Erythroblast (primary cell): ENCODE measurements at regions not wholly inside any gene's neighbourhood (a gene's known extent, or its start where the extent isn't known, plus 50 kb on each side); places are given as distances from the start of the nearest gene placed in this dataset.
A peak's percentile ranks its signal among the peaks of the same experiment; 100 is the strongest.

Source experiments
- DNase-seq, 2 experiments: peaks; one replicate each; lab custom pipeline; 2025; lab: John Stamatoyannopoulos, UW
- GATA1 ChIP-seq: IDR thresholded peaks from 2 replicates; pipeline ENCODE4 v1.6.1; 2011; ENCODE audit warnings: low read depth, mild to moderate bottlenecking, control low read depth, low read length, moderate library complexity
- POLR2A ChIP-seq: IDR thresholded peaks from 2 replicates; pipeline ENCODE4 v1.6.1; 2011; ENCODE audit warnings: mild to moderate bottlenecking, low read length

DNA sequence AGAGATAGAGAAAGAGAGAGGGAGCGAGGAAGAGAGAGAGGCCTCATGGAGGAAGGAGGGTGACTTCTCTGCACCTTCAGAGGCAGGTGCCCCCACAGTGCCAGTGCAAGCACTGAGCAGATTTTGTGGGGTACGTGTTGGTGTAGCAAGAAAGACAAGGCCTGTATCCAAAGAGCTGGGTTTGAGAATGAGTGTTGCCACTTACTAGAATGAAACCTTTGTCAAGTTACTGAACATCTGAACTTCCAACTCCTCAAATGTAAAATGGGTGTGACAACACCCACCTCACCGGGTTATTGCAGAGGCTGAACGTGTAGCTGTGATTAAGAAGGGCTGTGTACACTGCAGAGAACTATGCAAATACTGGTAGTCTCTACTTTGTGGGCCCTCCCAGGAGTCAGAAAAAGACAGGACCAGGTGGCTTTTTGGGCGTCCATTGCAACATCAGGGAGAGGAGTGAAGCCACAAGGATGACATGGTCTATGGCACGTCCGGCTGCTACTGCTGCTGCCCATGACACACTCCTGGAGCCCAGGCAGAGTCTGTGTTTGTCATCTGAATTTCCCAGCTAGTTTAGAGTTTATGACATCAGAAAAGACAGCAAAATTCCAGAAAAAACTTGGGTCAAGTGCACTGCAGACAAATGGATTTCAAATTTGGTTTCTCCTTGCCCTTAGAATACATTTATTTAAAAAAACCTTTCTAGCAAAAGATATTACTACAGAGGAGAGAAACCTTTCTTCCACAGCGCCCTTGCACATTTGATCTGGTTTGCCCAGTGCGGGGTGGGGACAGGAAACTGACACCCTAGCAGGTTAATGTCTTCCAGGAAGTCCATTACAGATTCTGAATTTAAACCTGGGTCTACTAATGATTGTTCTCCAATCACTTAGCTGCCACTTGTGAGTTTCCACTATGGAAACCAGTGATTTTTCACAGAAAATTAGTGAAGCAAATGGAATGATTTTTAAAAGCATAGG, 54.0 kb upstream of the ATP12A start:
- TF ChIP-seq GATA1 (no peak), POLR2A (no peak)
- no peak for DNase-seq

DNA sequence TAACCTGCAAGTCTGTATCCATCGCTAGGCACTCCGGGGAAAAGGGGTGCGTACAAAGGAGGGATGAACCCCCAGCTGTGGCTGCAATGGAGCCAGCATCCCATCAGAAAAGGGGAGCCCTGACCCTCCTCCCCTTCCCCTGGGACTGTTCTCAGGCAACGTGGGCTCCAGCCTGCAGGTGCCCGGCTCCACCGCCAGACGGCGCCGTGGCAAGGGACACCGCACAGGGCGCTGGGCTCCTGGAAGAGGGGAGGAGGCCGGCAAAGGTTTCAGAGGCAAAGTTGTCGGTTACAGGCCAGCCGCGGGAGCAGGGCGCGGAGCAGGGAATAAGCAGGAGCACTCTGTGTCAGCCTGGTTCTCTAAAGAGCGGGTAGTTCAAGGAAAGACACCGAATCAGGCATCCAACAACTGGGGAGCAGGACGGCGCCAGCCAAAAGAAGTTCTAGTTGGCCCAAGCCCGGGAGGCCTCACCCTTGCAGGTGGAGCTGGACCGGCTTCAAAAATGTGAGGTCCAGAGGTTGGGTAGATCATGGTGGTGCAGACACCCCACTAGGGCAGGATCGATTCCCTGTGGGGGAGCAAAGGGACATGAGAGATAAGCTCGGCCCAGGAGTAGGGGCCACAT, 53.0 kb upstream of the ATP12A start:
- peak in 1 of 2 experiments; percentile 8 for DNase-seq
- TF ChIP-seq POLR2A (no peak), GATA1 (no peak)

DNA sequence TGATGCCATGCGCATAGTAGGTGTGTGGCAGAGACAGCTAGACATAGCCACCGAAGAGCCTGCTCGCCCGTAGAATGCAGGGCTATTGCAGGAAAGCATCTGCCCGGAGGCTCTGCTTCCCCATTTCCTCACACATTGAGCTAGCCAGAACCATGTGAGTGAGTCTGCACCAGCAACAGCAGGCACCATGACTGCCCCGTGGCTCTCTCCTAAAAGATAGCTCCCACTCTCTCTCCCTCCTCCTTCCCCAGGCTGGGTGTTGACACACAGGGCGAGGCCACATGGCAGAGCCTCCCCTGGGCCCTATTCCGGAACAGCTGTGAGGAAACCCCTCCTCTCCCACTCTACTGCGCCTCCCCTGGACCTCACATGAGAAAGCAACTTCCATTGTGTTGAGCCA, 52.3 kb upstream of the ATP12A start:
- TF ChIP-seq GATA1 (no peak), POLR2A (no peak)

DNA sequence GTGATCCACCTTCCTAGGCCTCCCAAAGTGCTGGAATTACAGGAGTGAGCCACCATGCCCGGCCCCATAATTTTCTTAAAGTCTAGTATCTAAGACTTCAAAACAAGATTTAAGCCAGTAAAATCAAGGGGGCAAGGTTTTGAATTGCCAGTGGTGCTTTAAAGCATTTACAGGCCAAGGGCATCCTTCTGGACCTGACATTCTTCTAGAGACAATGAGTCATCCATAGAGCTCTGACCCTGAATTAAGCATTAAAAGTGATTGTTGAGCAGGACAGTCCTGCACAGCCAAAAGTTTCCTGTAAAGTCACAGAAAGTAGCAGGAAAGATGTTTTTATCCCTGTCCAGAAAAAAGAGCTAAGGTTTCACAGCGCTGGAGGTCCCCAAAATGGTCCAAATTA, 50.9 kb upstream of the ATP12A start:
- DNase-seq: no peak

More for the DNA sequence above, 52.3 kb upstream of the ATP12A start:
- no peak for DNase-seq

DNA sequence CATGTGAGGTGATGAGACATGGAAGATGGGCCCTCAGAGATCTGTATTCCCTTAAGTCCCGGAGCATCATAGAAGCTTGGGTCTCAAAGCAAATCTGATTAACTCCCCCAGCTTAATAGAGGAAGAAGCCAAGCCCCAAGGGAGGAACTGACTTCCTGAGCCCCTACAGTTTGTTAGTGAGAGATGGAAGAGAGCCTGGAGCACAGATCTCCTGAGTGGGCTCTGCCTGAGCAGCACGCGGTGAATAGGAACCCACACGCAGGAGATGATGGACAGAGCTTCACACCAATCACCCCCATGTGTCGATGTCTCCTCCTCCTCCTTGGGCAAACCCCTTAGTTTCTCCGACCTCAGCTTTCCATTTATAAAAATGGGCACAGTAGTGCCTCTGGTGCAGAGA, 50.1 kb upstream of the ATP12A start:
- no peak for DNase-seq
- TF ChIP-seq GATA1: no peak
- no peak for TF ChIP-seq POLR2A

More for the DNA sequence above, 50.9 kb upstream of the ATP12A start:
- no peak for TF ChIP-seq POLR2A
- TF ChIP-seq GATA1: no peak
